Left renal cortex interstitium (tissue), 4 donors: ENCODE measurements at regions not wholly inside any gene's neighbourhood (a gene's known extent, or its start where the extent isn't known, plus 50 kb on each side); places are given as distances from the start of the nearest gene placed in this dataset.
"Not testable (repeated sequence)": the region's sequence is repeated elsewhere in the genome, so short reads cannot be mapped to it uniquely, and the experiment has no call there.

Experiments used
- DNase-seq, 4 donors: peaks; one replicate each; pipeline ENCODE4 v3.0.0-alpha.2; 2013; ENCODE audit warnings: low read depth in 4 of 4, low spot score in 2 of 4, missing footprints in 1 of 4

- no peak for DNase-seq
Measured at GRCh38 chr5:8686707-8687106, 817.8 kb downstream of the MTRR start.

GRCh38 chr5:8689773-8690172 is 820.8 kb downstream of the MTRR start:
- no peak for DNase-seq

GRCh38 chr5:8691221-8691620 is 822.3 kb downstream of the MTRR start:
- DNase-seq = no peak

DNA sequence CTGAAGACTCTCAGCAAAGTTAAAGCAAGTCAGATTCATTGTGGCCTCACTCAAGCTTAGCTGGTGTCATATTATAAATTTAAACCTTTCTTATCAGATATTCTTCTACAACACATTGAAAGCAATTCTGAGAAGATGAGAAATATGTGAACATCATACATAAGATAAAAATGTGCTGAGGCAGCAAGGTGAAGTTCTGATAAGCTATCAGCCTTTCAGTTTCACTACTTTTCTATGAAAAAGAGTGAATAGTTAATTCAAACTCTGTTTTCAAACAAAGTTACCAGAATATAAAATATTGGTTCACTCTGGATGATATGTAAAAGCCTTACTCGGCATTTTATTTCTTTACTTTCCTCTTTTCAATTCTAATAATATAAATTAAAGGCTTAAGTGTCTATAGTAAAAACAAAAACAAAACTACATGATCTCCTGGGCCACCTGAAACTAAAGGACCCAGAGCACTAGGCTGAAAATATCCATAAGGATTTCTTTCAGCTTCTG is 824.4 kb downstream of the MTRR start:
- DNase-seq = no peak

GRCh38 chr5:8694545-8694944 is 825.6 kb downstream of the MTRR start:
- DNase-seq = no peak

DNA sequence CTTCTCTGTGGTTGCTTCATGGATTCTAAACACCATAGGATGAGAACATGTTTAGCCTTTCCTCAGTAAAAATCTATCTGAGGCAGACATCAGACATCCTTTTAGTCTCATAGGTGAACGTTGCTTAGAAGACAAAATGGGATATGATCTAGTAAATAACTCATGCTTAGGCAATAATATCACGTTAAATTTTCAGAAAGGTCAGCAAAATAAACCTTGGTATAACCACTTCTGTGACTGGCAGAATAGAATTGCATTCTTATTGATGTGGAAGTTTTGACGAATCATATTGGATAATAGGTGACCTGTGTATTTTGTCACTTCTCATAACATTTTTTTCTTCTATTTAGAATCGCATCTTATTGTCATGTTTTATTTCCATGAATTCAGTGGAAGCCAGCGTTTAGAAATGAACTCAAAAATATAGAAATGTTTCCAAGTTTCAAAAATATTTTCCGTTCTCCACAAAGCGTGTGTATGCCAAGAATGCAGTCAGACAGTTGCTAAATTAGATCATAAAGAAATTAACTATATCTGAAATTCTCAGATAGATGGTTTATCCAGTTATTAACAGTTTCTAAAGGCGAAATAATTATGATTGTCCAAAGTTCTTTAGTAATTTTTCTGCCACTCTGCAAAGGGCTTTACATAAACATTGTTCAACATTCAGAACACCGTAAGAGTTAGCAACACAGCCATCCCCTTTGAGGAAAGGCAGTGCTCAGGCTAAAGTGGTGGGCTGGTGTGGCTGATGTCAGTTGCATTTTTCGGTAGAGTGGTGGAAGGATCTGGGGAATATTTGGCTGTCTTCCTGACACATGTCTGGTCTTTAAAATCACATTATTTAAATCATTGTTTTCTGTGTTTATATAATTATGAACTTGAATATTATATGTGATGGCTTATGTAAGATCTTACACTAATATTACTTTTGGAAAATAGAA is 827.2 kb downstream of the MTRR start:
- no peak for DNase-seq

DNA sequence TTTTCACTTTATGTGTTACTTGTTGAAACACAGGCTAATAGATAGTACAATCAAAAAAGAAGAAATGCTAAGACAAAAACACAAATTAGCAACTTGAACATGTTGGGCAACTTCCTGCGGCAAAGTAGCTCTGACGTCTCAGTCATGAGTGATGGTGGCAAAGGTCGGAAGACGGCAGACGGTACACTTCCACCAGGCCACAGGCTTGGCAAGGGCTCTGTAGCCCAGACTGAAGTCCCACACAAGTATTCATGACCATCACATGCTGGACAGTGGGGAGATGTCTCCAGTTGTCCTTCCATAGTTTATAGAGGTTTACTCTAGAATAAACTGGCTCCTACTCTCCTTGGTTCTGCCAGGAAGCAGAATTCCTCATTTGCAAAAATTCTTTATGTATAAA is 831.3 kb downstream of the MTRR start:
- no peak for DNase-seq

GRCh38 chr5:8700671-8701070 is 831.7 kb downstream of the MTRR start:
- DNase-seq = no peak

- no peak for DNase-seq
Measured at GRCh38 chr5:8701251-8701650, 832.3 kb downstream of the MTRR start.

GRCh38 chr5:8710426-8710930 is 835.4 kb downstream of the SEMA5A start:
- DNase-seq = no peak

- no peak for DNase-seq
Measured at GRCh38 chr5:8714198-8714597, 831.7 kb downstream of the SEMA5A start.

- DNase-seq = no peak
Measured at GRCh38 chr5:8714861-8715260, 831.0 kb downstream of the SEMA5A start.

DNA sequence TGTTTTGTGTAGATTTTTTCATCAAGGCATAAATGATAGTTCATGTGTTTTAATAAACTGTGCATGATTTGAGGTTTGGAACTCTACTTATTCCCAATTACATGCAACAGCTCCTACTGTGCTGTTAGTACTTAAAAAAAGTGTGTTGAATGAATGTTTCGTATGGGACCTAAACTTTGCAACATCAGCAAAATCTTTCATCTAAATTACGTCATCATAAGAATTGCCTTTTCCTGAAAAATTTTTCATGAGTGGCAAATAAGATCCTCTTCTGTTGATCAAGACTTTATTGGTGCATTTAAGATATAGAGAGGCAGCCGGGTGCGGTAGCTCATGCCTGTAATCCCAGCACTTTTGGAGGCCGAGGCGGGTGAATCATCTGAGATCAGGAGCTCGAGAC is 826.1 kb downstream of the SEMA5A start:
- no peak for DNase-seq

DNA sequence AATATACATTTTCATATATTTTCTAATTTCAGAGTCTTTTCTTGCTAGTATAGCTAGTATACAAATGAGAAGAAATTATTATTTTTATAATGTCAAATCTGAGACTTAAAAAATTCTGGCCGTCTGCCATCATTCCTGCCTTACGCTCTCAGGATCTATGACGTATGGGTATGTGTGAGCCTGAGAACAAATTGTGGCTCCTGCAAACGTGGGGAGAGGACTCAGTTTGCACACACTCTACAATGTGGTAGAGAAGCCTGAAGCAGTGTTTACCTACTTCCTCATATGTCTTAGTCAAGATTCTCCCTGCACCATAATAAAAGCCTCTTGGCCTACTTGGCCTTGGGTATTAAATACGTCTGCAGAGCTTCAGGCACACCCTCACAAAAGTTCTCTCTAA is 825.4 kb downstream of the SEMA5A start:
- no peak for DNase-seq

DNA sequence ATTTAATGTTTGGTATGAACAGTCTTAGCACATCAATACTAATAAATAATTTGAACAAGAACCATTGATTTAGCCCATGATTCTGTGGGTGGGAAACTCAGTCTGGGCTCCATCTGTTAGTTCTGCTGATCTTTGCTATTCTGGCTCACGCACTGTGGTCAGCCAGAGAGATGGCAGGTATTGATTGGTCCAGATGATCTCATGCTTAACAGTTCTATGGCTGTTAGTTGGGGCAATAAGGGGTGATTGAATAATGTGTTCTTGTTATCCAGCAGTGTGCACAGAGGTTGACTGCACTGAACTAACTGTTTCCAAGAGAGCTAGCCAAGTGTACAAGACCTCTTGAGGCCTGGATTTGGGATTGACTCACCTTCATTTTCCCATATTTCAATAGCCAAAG is 824.3 kb downstream of the SEMA5A start:
- DNase-seq = no peak

DNA sequence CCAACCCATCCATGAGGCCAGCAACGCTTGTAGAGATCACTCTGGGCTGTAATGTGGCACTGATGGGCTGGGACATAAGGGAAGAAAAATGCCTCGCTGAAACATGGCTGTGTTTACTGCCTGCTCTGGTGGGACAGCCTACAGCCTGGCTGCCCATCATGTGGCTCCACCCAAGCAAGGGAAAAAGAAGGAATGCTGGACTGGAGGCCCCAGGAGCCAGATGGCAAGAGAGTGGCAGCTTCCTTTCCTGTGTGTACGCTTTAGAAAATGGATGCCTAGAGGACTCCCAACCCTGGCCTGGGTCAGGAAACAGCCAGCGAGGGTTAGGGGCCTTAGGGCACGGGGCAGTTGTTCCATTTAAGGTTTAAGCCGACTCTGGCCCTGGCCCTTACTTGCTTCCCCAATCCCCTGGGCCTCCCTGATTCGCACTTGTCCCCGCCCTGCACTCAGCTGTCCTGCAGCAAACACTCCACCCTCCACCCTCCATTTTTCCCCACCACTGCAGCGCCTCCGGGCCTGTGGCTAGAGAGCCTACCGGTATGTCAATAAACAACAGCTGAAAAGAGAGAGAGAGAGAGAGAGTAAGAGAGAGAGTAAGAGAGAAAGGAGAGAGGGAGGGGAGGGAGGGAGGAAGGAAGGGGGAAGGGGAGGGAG is 819.4 kb downstream of the SEMA5A start:
- no peak for DNase-seq

GRCh38 chr5:8727396-8727795 is 818.5 kb downstream of the SEMA5A start:
- no peak for DNase-seq

DNA sequence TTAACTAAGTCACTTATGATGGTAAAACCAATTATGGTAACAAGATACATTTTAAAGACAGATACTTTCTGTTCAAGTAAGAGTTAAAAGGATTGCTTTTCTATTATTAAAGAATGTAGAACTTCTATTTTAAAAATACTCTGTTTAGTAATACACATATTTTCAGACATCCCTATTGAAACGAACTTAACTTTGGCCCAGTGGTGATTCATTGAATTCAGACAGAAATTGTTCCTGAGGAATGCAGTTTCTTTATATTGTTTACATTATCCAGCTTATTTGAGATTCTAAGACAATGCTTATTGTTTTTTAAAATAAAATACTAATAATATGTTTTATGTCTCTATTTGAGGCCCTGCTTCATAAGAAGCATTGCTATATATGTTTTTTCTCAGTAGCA is 816.4 kb downstream of the SEMA5A start:
- no peak for DNase-seq

GRCh38 chr5:8730194-8730593 is 815.7 kb downstream of the SEMA5A start:
- no peak for DNase-seq

DNA sequence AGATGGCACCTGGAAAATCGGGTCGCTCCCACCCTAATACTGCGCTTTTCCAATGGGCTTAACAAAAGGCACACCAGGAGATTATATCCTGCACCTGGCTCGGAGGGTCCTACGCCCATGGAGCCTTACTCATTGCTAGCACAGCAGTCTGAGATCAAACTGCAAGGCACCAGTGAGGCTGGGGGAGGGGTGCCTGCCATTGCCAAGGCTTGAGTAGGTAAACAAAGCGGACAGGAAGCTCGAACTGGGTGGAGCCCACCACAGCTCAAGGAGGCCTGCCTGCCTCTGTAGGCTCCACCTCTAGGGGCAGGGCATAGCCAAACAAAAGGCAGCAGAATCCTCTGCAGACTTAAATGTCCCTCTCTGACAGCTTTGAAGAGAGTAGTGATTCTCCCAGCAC is 814.8 kb downstream of the SEMA5A start:
- DNase-seq = not testable (repeated sequence)

DNA sequence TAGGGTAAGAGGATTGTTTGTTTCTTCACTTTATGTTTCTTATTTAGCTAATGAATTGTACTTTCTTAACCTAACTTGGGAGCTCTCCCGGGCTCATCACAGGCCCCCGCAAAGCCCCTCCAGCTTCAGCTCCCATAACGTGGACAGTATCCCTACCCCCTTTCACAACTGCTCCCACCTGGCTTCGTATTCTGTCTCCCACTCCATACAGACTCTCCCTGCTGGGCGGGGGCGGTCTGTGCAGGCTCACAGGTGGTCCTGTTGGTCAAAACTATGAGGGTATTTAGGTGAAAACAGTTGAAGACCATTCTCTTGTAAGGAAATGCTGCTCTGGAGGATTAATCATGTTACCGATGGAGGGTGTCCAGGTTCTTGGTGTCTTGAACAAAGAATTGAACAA is 805.3 kb downstream of the SEMA5A start:
- DNase-seq = no peak

- DNase-seq = no peak
Measured at GRCh38 chr5:8749556-8749955, 796.3 kb downstream of the SEMA5A start.
